ENCODE measurements at regions not wholly inside any gene's neighbourhood (a gene's known extent, or its start where the extent isn't known, plus 50 kb on each side); places are given as distances from the start of the nearest gene placed in this dataset.

DNA sequence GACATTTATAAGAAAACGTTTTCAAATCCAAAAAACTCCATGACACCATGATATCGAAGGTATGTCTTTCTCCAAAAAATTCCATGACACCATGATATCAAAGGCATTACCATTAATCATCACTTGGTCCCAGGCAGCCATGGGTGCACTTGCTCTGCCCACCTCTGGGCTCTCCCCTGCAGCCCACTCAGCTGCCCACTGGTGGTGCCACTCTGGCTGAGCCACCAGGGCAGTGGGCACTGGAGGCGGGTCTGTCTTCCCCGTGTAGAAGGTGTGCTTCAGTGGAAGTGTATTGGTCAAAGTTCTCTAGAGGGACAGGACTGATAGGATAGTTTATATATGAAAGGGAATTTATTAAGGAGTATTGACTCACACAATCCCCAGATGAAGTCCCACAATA is 240.4 kb downstream of the KLF6 start:
- intact Hi-C loops (cut with micrococcal nuclease), result loop anchor here (5.0 kb wide), 1 partner anchor 297 kb away; no protein-coding TSS in a partner anchor
- no peaks in the 10 kb centered on the region for H3K79me2 ChIP-seq (ENCODE audit: low read length)
- TF ChIP-seq, protein P1, sequence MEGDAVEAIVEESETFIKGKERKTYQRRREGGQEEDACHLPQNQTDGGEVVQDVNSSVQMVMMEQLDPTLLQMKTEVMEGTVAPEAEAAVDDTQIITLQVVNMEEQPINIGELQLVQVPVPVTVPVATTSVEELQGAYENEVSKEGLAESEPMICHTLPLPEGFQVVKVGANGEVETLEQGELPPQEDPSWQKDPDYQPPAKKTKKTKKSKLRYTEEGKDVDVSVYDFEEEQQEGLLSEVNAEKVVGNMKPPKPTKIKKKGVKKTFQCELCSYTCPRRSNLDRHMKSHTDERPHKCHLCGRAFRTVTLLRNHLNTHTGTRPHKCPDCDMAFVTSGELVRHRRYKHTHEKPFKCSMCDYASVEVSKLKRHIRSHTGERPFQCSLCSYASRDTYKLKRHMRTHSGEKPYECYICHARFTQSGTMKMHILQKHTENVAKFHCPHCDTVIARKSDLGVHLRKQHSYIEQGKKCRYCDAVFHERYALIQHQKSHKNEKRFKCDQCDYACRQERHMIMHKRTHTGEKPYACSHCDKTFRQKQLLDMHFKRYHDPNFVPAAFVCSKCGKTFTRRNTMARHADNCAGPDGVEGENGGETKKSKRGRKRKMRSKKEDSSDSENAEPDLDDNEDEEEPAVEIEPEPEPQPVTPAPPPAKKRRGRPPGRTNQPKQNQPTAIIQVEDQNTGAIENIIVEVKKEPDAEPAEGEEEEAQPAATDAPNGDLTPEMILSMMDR (conservative IDR thresholded peaks at IDR 0.05; ENCODE audit: low read depth, low read length), result no peak
- no peak for TF ChIP-seq EZH2phosphoT487 (IDR thresholded peaks at IDR 0.05; ENCODE audit: borderline replicate concordance, low read length)
- H3K4me2 ChIP-seq (ENCODE audit: low read length), result no peak overlapping the region
- H3K27me3 ChIP-seq (ENCODE audit: low read length), result no peaks in the 10 kb centered on the region
- H3K4me3 ChIP-seq (ENCODE audit: low read length), result no peak overlapping the region
- CTCF ChIA-PET, result no interaction called here
- no peak overlapping the region for H2AFZ ChIP-seq (ENCODE audit: low read length)
- peaks cover 25% of the 10 kb centered on the region for H3K4me1 ChIP-seq (ENCODE audit: insufficient read depth, low read length)
- ATAC-seq (no peak), DNase-seq (no peak)
- POLR2A ChIA-PET (ENCODE audit: unreplicated experiment), result no interaction called here
- H3K9me2 ChIP-seq (replicated peaks; ENCODE audit: low read length), result no peaks in the 10 kb centered on the region
- no peaks in the 10 kb centered on the region for H3K9me3 ChIP-seq (ENCODE audit: low read length)
- no peaks in the 10 kb centered on the region for H3K36me3 ChIP-seq (ENCODE audit: low read depth, low read length)
- H3K27ac ChIP-seq (ENCODE audit: low read length), result no peak overlapping the region
- H4K20me1 ChIP-seq (ENCODE audit: low read length), result no peaks in the 10 kb centered on the region
- H3F3A ChIP-seq (ENCODE audit: low read length, unreplicated experiment), result no peaks in the 10 kb centered on the region
- BruUV-seq (replicated peaks), result no TSS peak
- no peak overlapping the region for H3K9ac ChIP-seq (ENCODE audit: low read length)

DNA sequence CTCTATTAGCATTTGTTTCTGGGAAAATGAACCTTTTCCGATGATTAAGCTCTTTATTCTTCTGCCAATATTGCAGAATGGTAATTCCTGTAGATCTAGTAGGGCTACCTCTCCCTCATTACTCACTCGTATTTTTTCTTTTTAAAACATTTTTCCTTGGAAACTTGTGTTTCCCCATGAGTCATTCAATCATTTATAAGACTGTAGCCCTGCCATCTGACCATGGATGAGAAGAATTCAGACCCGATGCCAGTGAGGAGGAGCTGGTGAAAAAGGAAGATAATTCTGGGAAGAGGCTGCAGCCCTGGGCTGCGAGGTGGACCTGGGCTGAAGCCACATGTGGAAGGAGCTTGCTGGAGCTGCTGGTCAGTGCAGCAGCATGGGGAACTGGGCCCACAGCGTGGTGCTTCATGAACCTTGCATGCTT is 242.8 kb downstream of the KLF6 start:
- POLR2A ChIA-PET (ENCODE audit: unreplicated experiment), result interaction anchor here (0.7 kb wide), 1 partner anchor 222 kb away, joined by 4 read pairs; no protein-coding TSS in a partner anchor
- TF ChIP-seq EZH2 (IDR thresholded peaks at IDR 0.05; ENCODE audit: low read length, unreplicated experiment), result no peak
- ATAC-seq, result peak; percentile 68
- H3F3A ChIP-seq (ENCODE audit: low read length, unreplicated experiment), result no peaks in the 10 kb centered on the region
- H3K27ac ChIP-seq (ENCODE audit: low read length), result peak overlapping the region; percentile 91
- CTCF ChIA-PET, result interaction anchor here (0.7 kb wide), 1 partner anchor 90 kb away, joined by 3 read pairs; no protein-coding TSS in a partner anchor
- H3K4me2 ChIP-seq (ENCODE audit: low read length), result peak overlapping the region; percentile 62
- no TSS peak for BruUV-seq (replicated peaks)
- DNase-seq, result peak; percentile 84
- H3K9me3 ChIP-seq (ENCODE audit: low read length), result no peaks in the 10 kb centered on the region
- H3K9ac ChIP-seq (ENCODE audit: low read length), result peak overlapping the region; percentile 42; the same call in 1 of the 2 replicates
- no peak overlapping the region for H2AFZ ChIP-seq (ENCODE audit: low read length)
- H3K79me2 ChIP-seq (ENCODE audit: low read length), result no peaks in the 10 kb centered on the region
- H3K36me3 ChIP-seq (ENCODE audit: low read depth, low read length), result no peaks in the 10 kb centered on the region
- no peak overlapping the region for H3K4me3 ChIP-seq (ENCODE audit: low read length)
- no peaks in the 10 kb centered on the region for H3K27me3 ChIP-seq (ENCODE audit: low read length)
- H3K9me2 ChIP-seq (replicated peaks; ENCODE audit: low read length), result no peaks in the 10 kb centered on the region
- intact Hi-C loops (cut with micrococcal nuclease), result loop anchor here (1.0 to 5.0 kb wide), 2 partner anchors 75 to 295 kb away; no protein-coding TSS in a partner anchor
- no peaks in the 10 kb centered on the region for H4K20me1 ChIP-seq (ENCODE audit: low read length)
- H3K4me1 ChIP-seq (ENCODE audit: insufficient read depth, low read length), result peaks cover 39% of the 10 kb centered on the region

DNA sequence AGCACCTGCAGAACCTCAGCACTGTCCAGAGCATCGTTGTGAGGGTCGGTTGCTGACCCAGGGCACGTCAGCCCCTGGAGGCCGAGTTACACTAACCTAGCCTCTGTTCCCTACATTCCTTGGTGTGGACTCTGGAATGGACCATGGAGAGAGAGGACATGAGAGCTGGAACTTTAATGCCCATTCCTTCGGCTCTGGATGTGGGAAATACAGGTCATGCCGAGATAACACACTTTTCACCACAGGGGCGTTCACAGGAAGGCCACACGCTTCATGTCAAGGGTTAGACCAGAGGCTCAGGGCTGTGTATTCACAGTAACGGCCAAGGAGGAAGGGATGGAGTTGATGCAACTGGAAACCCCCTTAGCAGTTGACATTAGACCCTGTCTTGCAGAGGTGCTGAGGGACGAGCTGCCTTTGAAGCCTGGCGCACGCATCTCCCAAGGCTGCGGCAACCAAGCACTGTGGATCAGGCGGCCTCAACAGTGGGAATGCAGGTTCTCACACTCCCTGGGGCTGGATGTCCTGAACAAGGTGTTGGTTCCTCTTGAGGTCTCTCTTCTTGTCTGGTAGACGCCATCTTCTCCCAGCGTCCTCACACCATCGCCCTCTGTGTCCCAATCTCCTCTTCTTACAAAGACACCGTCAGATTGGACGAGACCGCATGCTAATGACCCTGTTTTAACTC is 245.2 kb downstream of the KLF6 start:
- Histone ChIP-seq H3K9me2 (replicated peaks; ENCODE audit: low read length) (no peaks in the 10 kb centered on the region), H2AFZ (ENCODE audit: low read length) (no peak overlapping the region), H3F3A (ENCODE audit: low read length, unreplicated experiment) (no peaks in the 10 kb centered on the region), H3K4me1 (ENCODE audit: insufficient read depth, low read length) (peaks cover 39% of the 10 kb centered on the region), H3K4me3 (ENCODE audit: low read length) (no peak overlapping the region), H3K79me2 (ENCODE audit: low read length) (no peaks in the 10 kb centered on the region), H3K27ac (ENCODE audit: low read length) (peak overlapping the region; percentile 89), H3K4me2 (ENCODE audit: low read length) (no peak overlapping the region), H3K9me3 (ENCODE audit: low read length) (no peaks in the 10 kb centered on the region), H3K9ac (ENCODE audit: low read length) (no peak overlapping the region), H3K27me3 (ENCODE audit: low read length) (no peaks in the 10 kb centered on the region), H4K20me1 (ENCODE audit: low read length) (no peaks in the 10 kb centered on the region), H3K36me3 (ENCODE audit: low read depth, low read length) (no peaks in the 10 kb centered on the region)
- intact Hi-C loops (cut with micrococcal nuclease), result loop anchor here (2.0 to 10.0 kb wide), 3 partner anchors 71 to 515 kb away; no protein-coding TSS in a partner anchor
- ChIA-PET POLR2A (ENCODE audit: unreplicated experiment) (interaction anchor here (0.6 kb wide), 1 partner anchor 67 kb away, joined by 3 read pairs; no protein-coding TSS in a partner anchor), CTCF (no interaction called here)
- no TSS peak for BruUV-seq (replicated peaks)
- DNase-seq (no peak), ATAC-seq (no peak)
- TF ChIP-seq EZH2phosphoT487 (IDR thresholded peaks at IDR 0.05; ENCODE audit: borderline replicate concordance, low read length) (no peak), EZH2 (IDR thresholded peaks at IDR 0.05; ENCODE audit: low read length, unreplicated experiment) (no peak)
- TF ChIP-seq, protein P1 (conservative IDR thresholded peaks at IDR 0.05; ENCODE audit: low read depth, low read length), result no peak

Measured in PC-3 (cell line).